Fibroblast of villous mesenchyme (primary cell): ENCODE measurements at regions not wholly inside any gene's neighbourhood (a gene's known extent, or its start where the extent isn't known, plus 50 kb on each side); places are given as distances from the start of the nearest gene placed in this dataset. TPM values are rescaled to one million over a fixed set of nuclear protein-coding genes. Genes with fewer than 3 reads are reported as not detected.

ENCODE experiments used
- DNase-seq: peaks from one replicate; pipeline ENCODE4 v3.0.0-alpha.2; 2010; ENCODE audit warnings: low read depth
- H3K4me3 ChIP-seq: 2 replicates; pipeline ENCODE4 v1.5.1; 2011; ENCODE audit warnings: low read depth, mild to moderate bottlenecking, low read length
- CTCF ChIP-seq: IDR thresholded peaks from 2 replicates; pipeline ENCODE4 v1.5.1; 2012; ENCODE audit warnings: low read depth, mild to moderate bottlenecking, low read length; ENCODE audit not compliant: insufficient read depth
- small RNA-seq: library from RNA; depleted of rRNA; stranded (forward); fragments of <200 nt; gene quantifications from one replicate; pipeline ENCODE3, GENCODE V24; 2012

GRCh38 chr18:28267276-28267675, 90.3 kb upstream of the CDH2 start:
- no peak for DNase-seq
- no peak overlapping the region for H3K4me3 ChIP-seq
- no peak for TF ChIP-seq CTCF

- no peak for TF ChIP-seq CTCF
- no peak overlapping the region for H3K4me3 ChIP-seq
- DNase-seq, result no peak
Observed at GRCh38 chr18:28256166-28256565, 79.2 kb upstream of the CDH2 start.

- no peak for TF ChIP-seq CTCF
- no peak for DNase-seq
- no peak overlapping the region for H3K4me3 ChIP-seq
Observed at GRCh38 chr18:28248653-28249052, 71.7 kb upstream of the CDH2 start.

GRCh38 chr18:28240626-28241025, 63.7 kb upstream of the CDH2 start:
- peak overlapping the region; percentile 29 for H3K4me3 ChIP-seq
- DNase-seq, result peak; percentile 1

GRCh38 chr18:28236487-28236886, 59.6 kb upstream of the CDH2 start:
- no peak for DNase-seq
- H3K4me3 ChIP-seq, result no peak overlapping the region
- no peak for TF ChIP-seq CTCF

Small RNAs in the stretch of these regions (small RNA-seq; reads per million reads assigned to genes)
- gene AC023932.1, result not detected
- gene AC105245.1, result not detected
- not detected for gene RNU6-408P
